Muscle layer of duodenum (tissue), 2 donors: ENCODE measurements at regions not wholly inside any gene's neighbourhood (a gene's known extent, or its start where the extent isn't known, plus 50 kb on each side); places are given as distances from the start of the nearest gene placed in this dataset.

Source experiments
- H3K27ac ChIP-seq: one replicate; pipeline ENCODE4 v1.7.0; 2013; ENCODE audit warnings: mild to moderate bottlenecking, low read length
- H3K27me3 ChIP-seq: one replicate; pipeline ENCODE4 v1.7.0; 2013; ENCODE audit warnings: low read depth, mild to moderate bottlenecking, control low read depth, low read length
- H3K36me3 ChIP-seq, 2 donors: one replicate each; pipeline ENCODE4 v1.7.0; 2013; ENCODE audit warnings: low read length in 2 of 2, control low read depth in 1 of 2, mild to moderate bottlenecking in 1 of 2; ENCODE audit not compliant: insufficient read depth in 2 of 2, control insufficient read depth in 1 of 2
- H3K4me1 ChIP-seq, 2 donors: one replicate each; pipeline ENCODE4 v1.7.0; 2013; ENCODE audit warnings: low read length in 2 of 2, mild to moderate bottlenecking in 2 of 2, control low read depth in 1 of 2, moderate library complexity in 1 of 2; ENCODE audit not compliant: insufficient read depth in 2 of 2, control insufficient read depth in 1 of 2
- H3K4me3 ChIP-seq, 2 donors: one replicate each; pipeline ENCODE4 v1.7.0; 2013; ENCODE audit warnings: low read length in 2 of 2, low read depth in 1 of 2, mild to moderate bottlenecking in 1 of 2
- H3K9me3 ChIP-seq, 2 donors: one replicate each; pipeline ENCODE4 v1.7.0; 2013; ENCODE audit warnings: low read length in 2 of 2, control low read depth in 1 of 2, mild to moderate bottlenecking in 1 of 2; ENCODE audit not compliant: control insufficient read depth in 1 of 2
- donor health status: healthy.

DNA sequence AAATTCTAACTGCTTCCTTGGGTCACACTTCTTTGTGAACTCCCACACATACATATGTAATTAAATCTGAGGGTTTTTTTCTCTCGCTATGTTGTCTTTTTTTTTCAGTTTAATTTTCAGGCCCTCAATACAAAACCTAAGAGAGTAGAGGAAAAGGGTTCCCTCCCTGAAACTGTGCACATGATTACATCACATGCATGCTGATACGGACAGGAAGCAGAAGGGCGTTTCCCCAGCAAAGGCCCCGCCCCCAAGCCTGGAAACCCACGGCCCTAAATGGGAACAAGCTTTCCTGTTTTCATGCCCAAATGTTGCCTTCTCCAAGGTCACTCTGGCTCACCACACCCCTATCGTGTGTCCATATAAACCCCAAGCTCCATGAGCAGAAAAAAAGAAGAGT, 115.4 kb downstream of the TEX36 start:
- H3K27ac ChIP-seq: no peak overlapping the region
- H3K36me3 ChIP-seq: no peaks in the 10 kb centered on the region
- H3K4me3 ChIP-seq: no peak overlapping the region
- H3K27me3 ChIP-seq: no peaks in the 10 kb centered on the region
- no peaks in the 10 kb centered on the region for H3K9me3 ChIP-seq
- no peaks in the 10 kb centered on the region for H3K4me1 ChIP-seq

DNA sequence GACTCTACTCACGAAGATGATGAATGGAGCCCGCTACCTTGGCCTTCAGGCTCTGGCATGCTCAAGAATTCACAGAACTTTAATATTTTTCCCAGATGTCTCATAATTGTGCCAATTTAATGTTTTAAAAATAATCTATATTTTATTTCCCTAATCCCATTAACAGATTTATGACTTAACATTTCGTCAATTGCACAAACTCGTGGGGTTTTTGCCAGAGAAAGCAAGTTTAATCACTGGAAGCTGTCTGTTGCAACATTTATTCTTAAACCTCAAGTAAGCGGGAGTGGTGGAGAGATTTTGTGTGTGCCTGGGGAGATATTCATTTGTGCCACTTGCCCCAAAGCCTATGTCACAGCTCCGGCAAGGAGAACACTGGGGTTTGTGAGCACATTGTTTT, 117.9 kb downstream of the TEX36 start:
- no peaks in the 10 kb centered on the region for H3K36me3 ChIP-seq
- no peaks in the 10 kb centered on the region for H3K27me3 ChIP-seq

DNA sequence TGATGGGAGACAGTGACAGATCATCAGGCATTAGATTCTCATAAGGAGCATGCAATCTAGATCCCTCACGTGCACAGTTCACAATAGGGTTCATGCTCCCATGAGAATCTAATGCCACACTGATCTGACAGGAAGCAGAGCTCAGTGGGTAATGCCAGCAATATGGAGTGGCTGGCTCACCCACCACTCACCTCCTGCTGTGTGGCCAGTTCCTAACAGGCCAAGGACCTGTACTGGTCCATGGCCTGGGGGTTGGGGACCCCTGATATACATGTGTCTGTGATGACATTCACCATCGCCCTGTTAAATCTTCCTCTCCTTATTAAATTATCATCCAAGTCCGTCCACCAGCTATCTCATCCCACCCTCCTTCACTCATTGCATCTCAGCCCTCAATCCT, 118.4 kb downstream of the TEX36 start:
- no peaks in the 10 kb centered on the region for H3K27me3 ChIP-seq
- H3K9me3 ChIP-seq: no peaks in the 10 kb centered on the region
- no peaks in the 10 kb centered on the region for H3K36me3 ChIP-seq
- no peak overlapping the region for H3K27ac ChIP-seq
- no peak overlapping the region for H3K4me3 ChIP-seq
- H3K4me1 ChIP-seq: no peaks in the 10 kb centered on the region

More for the DNA sequence above, 117.9 kb downstream of the TEX36 start:
- Histone ChIP-seq H3K4me3 (no peak overlapping the region), H3K9me3 (no peaks in the 10 kb centered on the region), H3K27ac (no peak overlapping the region), H3K4me1 (no peaks in the 10 kb centered on the region)

DNA sequence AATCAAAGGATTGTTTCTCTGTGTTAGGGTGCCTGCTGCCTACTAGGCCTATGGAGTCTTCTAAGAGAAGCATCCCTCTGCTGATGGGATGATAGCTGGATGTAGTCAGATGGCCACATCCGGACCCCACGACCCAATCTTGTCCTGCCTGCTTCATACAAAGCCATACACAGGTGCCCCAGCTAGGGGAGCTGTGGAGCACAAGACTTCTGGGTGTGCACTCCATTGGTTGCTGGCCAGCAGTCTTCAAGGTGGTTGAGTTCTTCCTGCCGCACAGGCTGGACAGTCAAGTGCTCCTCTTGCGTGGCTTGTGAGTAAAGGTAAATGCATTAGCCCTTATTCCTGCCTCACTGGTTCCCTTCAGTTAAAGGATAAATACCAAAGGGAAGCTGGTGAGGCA, 120.2 kb downstream of the TEX36 start:
- no peaks in the 10 kb centered on the region for H3K27me3 ChIP-seq
- no peak overlapping the region for H3K27ac ChIP-seq
- H3K4me1 ChIP-seq: no peaks in the 10 kb centered on the region
- H3K9me3 ChIP-seq: no peaks in the 10 kb centered on the region
- no peaks in the 10 kb centered on the region for H3K36me3 ChIP-seq
- no peak overlapping the region for H3K4me3 ChIP-seq

DNA sequence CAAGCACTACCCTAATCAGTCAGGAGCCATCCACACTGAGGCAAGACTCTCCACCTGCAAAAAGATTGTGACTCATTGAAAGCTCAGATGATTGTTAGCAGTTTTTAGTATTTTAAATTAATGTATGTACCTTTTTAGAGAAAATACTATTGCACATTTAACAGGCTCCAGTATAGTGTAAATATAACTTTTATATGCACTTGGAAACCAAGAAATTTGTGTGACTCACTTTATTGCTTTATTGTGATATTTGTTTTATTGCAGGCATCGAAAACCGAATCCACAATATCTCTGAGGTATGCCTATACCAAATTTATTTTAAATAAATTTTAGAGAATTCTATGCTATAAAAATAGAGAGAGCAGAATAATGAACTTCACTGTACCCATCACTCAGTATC, 122.0 kb downstream of the TEX36 start:
- Histone ChIP-seq H3K36me3 (no peaks in the 10 kb centered on the region), H3K9me3 (no peaks in the 10 kb centered on the region), H3K27me3 (no peaks in the 10 kb centered on the region), H3K4me3 (no peak overlapping the region), H3K4me1 (no peaks in the 10 kb centered on the region), H3K27ac (no peak overlapping the region)

DNA sequence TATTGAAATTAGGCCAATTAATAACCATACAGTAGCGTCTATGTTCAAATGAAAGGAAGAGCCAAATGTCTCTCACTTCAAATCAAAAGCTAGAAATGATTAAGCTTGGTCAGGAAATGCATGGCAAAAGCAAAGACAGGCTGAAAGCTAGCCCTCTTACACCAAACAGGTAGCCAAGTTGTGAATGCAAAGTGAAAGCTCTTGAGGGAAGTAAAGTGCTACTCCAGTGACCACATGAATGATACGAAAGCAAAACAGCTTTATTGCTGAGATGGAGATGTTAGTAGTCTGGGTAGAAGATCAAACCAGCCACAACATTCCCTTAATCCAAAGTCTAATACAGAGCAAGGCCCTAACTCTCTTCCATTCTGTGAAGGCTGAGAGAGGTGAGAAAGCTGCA, 123.8 kb downstream of the TEX36 start:
- Histone ChIP-seq H3K4me3 (no peak overlapping the region), H3K27me3 (no peaks in the 10 kb centered on the region), H3K9me3 (no peaks in the 10 kb centered on the region), H3K27ac (no peak overlapping the region), H3K4me1 (no peaks in the 10 kb centered on the region), H3K36me3 (no peaks in the 10 kb centered on the region)

DNA sequence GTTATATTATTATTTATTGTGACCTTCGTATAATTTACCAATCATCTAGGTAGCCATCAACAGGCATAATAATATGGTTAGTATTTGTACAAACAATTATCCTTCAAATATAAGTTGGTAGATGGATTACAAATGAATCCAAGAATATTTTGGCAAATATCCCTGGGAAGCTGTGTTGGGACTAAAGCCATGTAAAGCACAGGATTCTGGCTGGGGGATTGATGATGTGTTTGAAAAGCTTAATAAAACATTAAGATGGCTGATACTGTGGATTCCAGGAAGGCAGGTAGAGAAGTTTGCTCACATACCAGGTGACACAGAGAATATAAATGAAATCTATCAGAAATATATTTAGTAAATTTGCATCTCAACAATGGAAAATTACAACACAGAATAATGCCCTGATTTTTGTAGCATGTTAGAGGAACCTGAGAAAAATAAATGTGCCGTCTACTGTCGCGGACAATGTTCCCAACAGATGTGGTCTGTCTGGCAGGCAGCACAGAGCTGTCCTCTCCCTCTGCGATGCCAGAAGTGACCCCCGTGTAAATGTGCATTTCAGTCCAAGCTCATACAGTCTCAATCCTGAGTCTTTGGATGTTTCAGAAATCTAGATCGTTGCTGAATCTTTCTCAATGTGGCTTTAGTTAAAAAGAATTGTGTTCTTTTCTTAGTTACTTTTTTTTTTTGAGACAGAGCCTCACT, 125.0 kb downstream of the TEX36 start:
- no peaks in the 10 kb centered on the region for H3K4me1 ChIP-seq
- H3K9me3 ChIP-seq: peaks cover 0 to 3% of the 10 kb centered on the region in 2 donors
- no peaks in the 10 kb centered on the region for H3K36me3 ChIP-seq
- H3K27ac ChIP-seq: no peak overlapping the region
- no peaks in the 10 kb centered on the region for H3K27me3 ChIP-seq
- H3K4me3 ChIP-seq: no peak overlapping the region

DNA sequence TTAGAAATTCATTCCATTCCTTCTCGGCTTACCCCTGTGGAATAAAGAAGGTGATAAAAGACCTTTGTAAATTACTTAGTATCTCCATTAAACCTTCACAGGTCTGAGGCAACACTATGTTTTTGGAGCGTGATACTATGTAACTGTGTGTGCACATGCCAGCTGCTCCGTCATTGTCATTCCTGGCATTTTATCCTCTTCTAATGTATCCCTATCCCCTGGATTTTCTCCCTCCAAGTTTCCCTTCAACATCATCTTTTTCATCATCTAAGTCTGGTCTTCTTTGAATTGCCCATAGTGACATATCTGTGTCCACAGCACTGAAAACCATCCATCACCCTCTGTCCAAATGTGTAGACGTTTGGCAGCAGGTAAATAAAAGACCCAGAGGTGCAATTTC, 125.7 kb downstream of the TEX36 start:
- Histone ChIP-seq H3K36me3 (no peaks in the 10 kb centered on the region), H3K4me1 (no peaks in the 10 kb centered on the region), H3K27ac (no peak overlapping the region), H3K27me3 (no peaks in the 10 kb centered on the region), H3K9me3 (peaks cover 0 to 9% of the 10 kb centered on the region in 2 donors), H3K4me3 (no peak overlapping the region)

DNA sequence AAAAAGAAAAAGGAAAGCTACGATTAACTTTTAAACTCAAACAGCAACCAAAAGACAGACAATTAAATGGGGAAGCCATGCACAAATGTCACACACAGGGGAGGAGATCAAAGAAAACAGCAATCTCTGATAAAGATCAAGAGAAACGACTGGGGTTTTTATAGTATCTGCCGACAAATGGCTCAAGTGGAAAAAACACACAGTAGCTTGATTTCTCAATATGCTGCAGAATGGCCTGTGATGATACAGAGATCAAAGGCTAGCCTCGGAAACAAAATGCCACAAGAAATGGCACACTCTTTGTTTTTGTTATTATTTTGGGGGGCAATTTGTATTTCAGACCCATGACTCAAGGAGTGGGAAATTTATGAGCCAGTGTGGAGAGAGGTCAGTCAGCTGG, 126.1 kb downstream of the TEX36 start:
- Histone ChIP-seq H3K36me3 (no peaks in the 10 kb centered on the region), H3K27me3 (no peaks in the 10 kb centered on the region), H3K27ac (no peak overlapping the region), H3K9me3 (peaks cover 0 to 12% of the 10 kb centered on the region in 2 donors), H3K4me3 (no peak overlapping the region), H3K4me1 (no peaks in the 10 kb centered on the region)

DNA sequence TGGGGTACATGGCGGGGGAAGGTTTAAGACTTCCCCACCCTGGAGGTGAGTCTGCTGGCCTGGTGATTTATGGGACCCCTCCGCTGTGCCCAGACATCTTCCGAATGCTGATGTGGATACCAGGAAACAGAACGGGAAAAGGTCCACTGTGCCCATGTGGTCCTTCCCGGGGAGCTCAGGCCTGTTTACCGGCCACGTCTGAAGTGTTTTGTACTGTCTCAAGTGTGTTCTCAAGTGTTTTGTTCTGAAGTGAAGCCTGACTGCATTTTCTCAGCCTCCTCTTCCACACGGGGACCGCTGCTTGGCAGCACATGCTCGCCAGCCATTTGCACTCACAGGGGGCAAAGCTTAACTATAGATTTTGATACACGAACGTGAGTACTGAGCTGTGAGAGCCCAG, 127.2 kb downstream of the TEX36 start:
- peaks cover 0 to 12% of the 10 kb centered on the region in 2 donors for H3K9me3 ChIP-seq
- no peak overlapping the region for H3K4me3 ChIP-seq
- no peaks in the 10 kb centered on the region for H3K27me3 ChIP-seq
- H3K27ac ChIP-seq: no peak overlapping the region
- no peaks in the 10 kb centered on the region for H3K36me3 ChIP-seq
- H3K4me1 ChIP-seq: no peaks in the 10 kb centered on the region

DNA sequence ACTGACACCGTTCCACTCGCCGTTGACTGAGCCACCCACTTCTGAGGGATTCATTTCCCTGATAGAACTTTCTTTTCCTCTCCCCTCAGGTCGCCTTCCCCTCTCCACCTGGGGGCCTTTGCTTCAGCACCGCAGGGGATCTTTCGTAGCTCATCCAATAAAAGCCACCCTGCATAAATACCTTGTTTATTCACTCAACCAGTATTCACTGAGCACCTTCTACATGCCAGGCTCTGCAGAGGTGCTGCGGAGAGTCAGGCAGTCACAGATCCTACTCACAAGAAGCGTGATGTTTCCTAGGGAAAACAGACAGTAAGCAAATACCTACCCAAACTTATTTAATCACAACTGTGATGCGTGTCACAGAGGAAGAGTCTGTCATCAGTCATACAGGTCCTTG, 127.7 kb downstream of the TEX36 start:
- peaks cover 0 to 12% of the 10 kb centered on the region in 2 donors for H3K9me3 ChIP-seq
- no peak overlapping the region for H3K4me3 ChIP-seq
- no peaks in the 10 kb centered on the region for H3K36me3 ChIP-seq
- no peak overlapping the region for H3K27ac ChIP-seq
- H3K27me3 ChIP-seq: no peaks in the 10 kb centered on the region
- H3K4me1 ChIP-seq: no peaks in the 10 kb centered on the region

DNA sequence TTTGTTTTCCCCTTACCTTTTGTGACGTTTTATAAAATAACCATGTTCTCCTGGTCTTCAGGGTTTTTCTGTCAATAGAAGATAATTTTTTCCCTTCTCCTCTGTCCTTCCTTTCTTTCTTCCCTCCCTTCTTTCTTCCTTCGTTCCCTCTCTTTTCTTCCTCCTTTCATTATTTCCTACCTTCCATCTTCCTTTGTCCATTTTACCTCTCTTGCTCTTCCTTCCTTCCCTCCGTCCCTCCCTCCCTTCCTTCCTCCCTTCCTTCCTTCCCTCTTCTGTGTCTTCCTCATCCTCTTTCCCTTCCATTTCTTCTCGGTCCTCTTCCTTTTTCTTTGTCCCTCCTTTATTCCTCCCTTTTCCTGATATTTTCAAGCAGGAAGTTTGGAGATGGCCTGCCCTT, 128.2 kb downstream of the TEX36 start:
- Histone ChIP-seq H3K27me3 (no peaks in the 10 kb centered on the region), H3K4me3 (no peak overlapping the region), H3K27ac (no peak overlapping the region), H3K4me1 (no peaks in the 10 kb centered on the region), H3K9me3 (peaks cover 0 to 12% of the 10 kb centered on the region in 2 donors), H3K36me3 (no peaks in the 10 kb centered on the region)
